Peyer's patch (tissue), 4 donors: ENCODE measurements at regions not wholly inside any gene's neighbourhood (a gene's known extent, or its start where the extent isn't known, plus 50 kb on each side); places are given as distances from the start of the nearest gene placed in this dataset.

Source experiments
- CTCF ChIP-seq, 6 experiments: fragments of 450-650 bp in 4 of 6; fragments of 200-600 bp in 2 of 6; sonication (generic) in 1 of 6; IDR thresholded peaks; one replicate each; pipeline ENCODE4 v1.5.1; 2017 to 2019; ENCODE audit warnings: antibody characterized with exemption in 6 of 6, mild to moderate bottlenecking in 3 of 6, moderate library complexity in 1 of 6
- POLR2A ChIP-seq, 2 donors: fragments of 450-650 bp; IDR thresholded peaks; one replicate each; pipeline ENCODE4 v1.5.1; 2017; ENCODE audit warnings: antibody characterized with exemption in 2 of 2, mild to moderate bottlenecking in 2 of 2, moderate library complexity in 2 of 2

DNA sequence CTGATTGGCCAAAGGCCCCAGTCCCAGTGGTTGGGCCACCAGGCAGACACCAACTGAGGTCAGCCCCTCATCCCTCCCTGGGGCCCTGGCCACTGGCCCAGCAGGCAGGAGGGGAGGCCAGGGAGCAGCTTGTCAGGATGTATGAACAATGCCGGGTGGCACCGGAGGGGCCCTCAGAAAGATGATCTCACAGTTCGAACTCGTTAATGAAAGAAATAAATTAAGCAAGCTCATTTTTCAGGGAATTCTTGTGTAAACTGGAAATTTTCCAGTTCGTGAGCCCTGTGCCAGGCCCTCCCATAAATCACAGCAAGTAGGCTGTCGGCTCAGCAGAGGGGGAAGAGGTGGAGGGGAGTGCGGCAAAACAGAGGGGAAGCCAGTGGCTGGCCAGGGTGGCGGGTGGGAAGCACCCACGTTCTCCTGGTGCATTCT lies 177.0 kb upstream of the VASH1 start:
- TF ChIP-seq CTCF (IDR thresholded peaks at IDR 0.05) (no peak), POLR2A (IDR thresholded peaks at IDR 0.05) (no peak)
